Body of pancreas (tissue), 4 donors: ENCODE measurements at regions not wholly inside any gene's neighbourhood (a gene's known extent, or its start where the extent isn't known, plus 50 kb on each side); places are given as distances from the start of the nearest gene placed in this dataset.
A peak's percentile ranks its signal among the peaks of the same experiment; 100 is the strongest.

Experiments
- ATAC-seq: fragments of 150-250 bp; one replicate; pipeline ENCODE4 v1.9.1; 2016
- DNase-seq, 4 donors: peaks; one replicate each; pipeline ENCODE4 v3.0.0-alpha.2; 2019
- H3K27ac ChIP-seq, 4 donors: fragments of 200-600 bp; sonication (generic); 1 replicate in 3 of 4; 2 replicates in 1 of 4; pipeline versions ENCODE4 v1.5.1 to v1.6.1; 2016 to 2019; ENCODE audit warnings: mild to moderate bottlenecking in 1 of 4, mixed read lengths in 1 of 4, moderate library complexity in 1 of 4
- H3K27me3 ChIP-seq, 2 donors: fragments of 200-600 bp; sonication (generic); one replicate each; pipeline ENCODE4 v1.6.0; 2016; ENCODE audit warnings: mild to moderate bottlenecking in 1 of 2
- H3K36me3 ChIP-seq, 2 donors: fragments of 200-600 bp; sonication (generic); replicated peaks in 1 of 2; 2 replicates each; pipeline ENCODE4 v1.5.1; 2016; ENCODE audit warnings: low read depth in 2 of 2; ENCODE audit not compliant: insufficient read depth in 1 of 2
- H3K4me1 ChIP-seq: fragments of 200-600 bp; sonication (generic); one replicate; pipeline ENCODE4 v1.6.0; 2016
- H3K4me3 ChIP-seq, 2 donors: fragments of 200-600 bp; sonication (generic); 1 replicate in 1 of 2; 2 replicates in 1 of 2; pipeline ENCODE4 v1.5.1; 2016 to 2019
- H3K9me3 ChIP-seq, 3 donors: fragments of 200-600 bp; sonication (generic); 1 replicate in 2 of 3; 2 replicates in 1 of 3; pipeline ENCODE4 v1.5.1; 2016
- CTCF ChIP-seq, 7 experiments: fragments of 450-650 bp in 4 of 7; fragments of 200-600 bp in 3 of 7; sonication (generic) in 3 of 7; IDR thresholded peaks; one replicate each; pipeline ENCODE4 v1.5.1; 2016 to 2019; ENCODE audit warnings: antibody characterized with exemption in 7 of 7
- POLR2A ChIP-seq, 3 donors: fragments of 450-650 bp; IDR thresholded peaks; one replicate each; pipeline ENCODE4 v1.6.1; 2016; ENCODE audit warnings: antibody characterized with exemption in 3 of 3, mild to moderate bottlenecking in 2 of 3
- WGBS, 2 donors: methylation state at CpG; one replicate each; pipeline ENCODE4 v1.1.5; 2017; 5-methylcytosine and 5-hydroxymethylcytosine counted together
- intact Hi-C: fragments of 100-400 bp; cut with DNase I; formaldehyde crosslinking; loops from one replicate; pipeline ENCODE4 v1.15.1; 2023

- no peak overlapping the region for H3K27ac ChIP-seq
- TF ChIP-seq CTCF (IDR thresholded peaks at IDR 0.05) = no peak
- TF ChIP-seq POLR2A (IDR thresholded peaks at IDR 0.05) = no peak
- no peaks in the 10 kb centered on the region for H3K9me3 ChIP-seq
- H3K4me3 ChIP-seq = no peak overlapping the region
- WGBS, 2 donors = 70% methylated on average over 2 of the region's 2 CpGs
- DNase-seq (no peak), ATAC-seq (no peak)
- no peaks in the 10 kb centered on the region for H3K27me3 ChIP-seq
- intact Hi-C loops = no loop called here
- H3K4me1 ChIP-seq = no peaks in the 10 kb centered on the region
- no peaks in the 10 kb centered on the region for H3K36me3 ChIP-seq
Observed at GRCh38 chr11:112728288-112728687, 232.9 kb upstream of the NCAM1 start.

DNA sequence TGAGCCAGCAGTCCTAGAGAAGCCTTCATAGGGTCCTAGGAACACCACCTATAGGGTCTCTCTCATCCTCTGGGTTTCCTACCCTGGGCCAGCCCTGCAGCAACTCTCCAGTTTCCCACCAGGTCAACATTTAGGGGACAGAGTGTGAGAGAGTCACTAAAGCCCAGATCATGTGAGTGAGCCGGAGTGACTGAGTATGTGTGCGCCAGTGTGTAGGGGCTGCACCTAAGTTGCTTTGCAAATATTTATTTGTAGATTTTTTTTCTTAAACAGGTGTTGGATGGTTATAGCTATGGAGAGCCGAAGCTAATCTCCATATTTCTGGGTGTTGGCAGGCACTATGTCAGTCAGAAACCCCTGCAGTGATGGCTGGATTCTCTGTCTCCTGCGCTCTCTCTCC is 232.5 kb upstream of the NCAM1 start:
- no peak for ATAC-seq
- Histone ChIP-seq H3K27me3 (no peaks in the 10 kb centered on the region), H3K36me3 (no peaks in the 10 kb centered on the region), H3K4me1 (no peaks in the 10 kb centered on the region), H3K4me3 (no peak overlapping the region), H3K27ac (no peak overlapping the region), H3K9me3 (no peaks in the 10 kb centered on the region)
- TF ChIP-seq CTCF (IDR thresholded peaks at IDR 0.05) (no peak), POLR2A (IDR thresholded peaks at IDR 0.05) (no peak)
- 61 to 80% methylated on average over 4 of the region's 4 CpGs for WGBS, 2 donors
- no peak for DNase-seq
- intact Hi-C loops = no loop called here

DNA sequence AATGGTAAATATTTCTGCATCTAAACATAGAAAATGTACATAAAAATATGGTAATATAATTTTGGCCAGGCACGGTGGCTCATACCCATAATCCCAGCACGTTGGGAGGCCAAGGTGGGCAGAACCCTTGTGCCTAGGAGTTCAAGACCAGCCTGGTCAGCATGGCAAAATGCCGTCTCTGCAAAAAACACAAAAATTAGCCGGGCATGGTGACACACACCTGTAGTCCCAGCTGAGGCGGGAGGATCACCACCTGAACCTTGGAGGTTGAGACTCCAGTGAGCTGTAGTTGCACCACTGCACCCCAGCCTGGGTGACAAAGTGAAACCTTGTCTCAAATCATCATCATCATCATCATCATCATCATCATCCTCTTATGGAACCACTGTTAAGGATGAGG is 230.6 kb upstream of the NCAM1 start:
- WGBS, 2 donors = 45 to 52% methylated on average over 5 of the region's 5 CpGs
- no peak for TF ChIP-seq CTCF (IDR thresholded peaks at IDR 0.05)
- ATAC-seq = no peak

DNA sequence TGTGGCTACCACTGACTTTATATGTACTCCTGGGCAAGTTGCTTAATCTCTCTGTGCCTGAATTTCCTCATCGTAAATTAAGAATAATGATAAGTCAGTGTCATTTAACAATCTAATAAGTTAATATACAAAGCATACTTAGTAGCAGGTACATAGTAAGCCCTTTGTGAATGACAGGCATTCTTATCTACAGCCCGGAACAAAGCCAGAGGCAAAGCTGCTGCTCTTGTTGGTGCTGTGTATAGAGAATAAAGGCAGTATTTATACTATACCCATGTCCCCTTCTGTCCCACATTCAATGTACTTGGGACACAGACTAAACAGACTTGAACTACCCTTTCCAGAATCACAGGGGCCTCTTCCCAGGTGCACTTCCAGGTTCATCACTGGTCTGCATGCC is 229.7 kb upstream of the NCAM1 start:
- WGBS, 2 donors = 11 to 13% methylated on average over 2 of the region's 2 CpGs
- ATAC-seq (no peak), DNase-seq (peak in 1 of 4 donors; percentile 10)
- intact Hi-C loops = no loop called here
- Histone ChIP-seq H3K9me3 (no peaks in the 10 kb centered on the region), H3K4me1 (no peaks in the 10 kb centered on the region), H3K4me3 (no peak overlapping the region), H3K27ac (no peak overlapping the region), H3K27me3 (no peaks in the 10 kb centered on the region), H3K36me3 (no peaks in the 10 kb centered on the region)
- TF ChIP-seq CTCF (IDR thresholded peaks at IDR 0.05) (no peak), POLR2A (IDR thresholded peaks at IDR 0.05) (no peak)

More for the DNA sequence above, 230.6 kb upstream of the NCAM1 start:
- Histone ChIP-seq H3K36me3 (no peaks in the 10 kb centered on the region), H3K27me3 (no peaks in the 10 kb centered on the region), H3K9me3 (no peaks in the 10 kb centered on the region), H3K4me3 (no peak overlapping the region), H3K4me1 (no peaks in the 10 kb centered on the region), H3K27ac (no peak overlapping the region)
- intact Hi-C loops = no loop called here
- DNase-seq = no peak

DNA sequence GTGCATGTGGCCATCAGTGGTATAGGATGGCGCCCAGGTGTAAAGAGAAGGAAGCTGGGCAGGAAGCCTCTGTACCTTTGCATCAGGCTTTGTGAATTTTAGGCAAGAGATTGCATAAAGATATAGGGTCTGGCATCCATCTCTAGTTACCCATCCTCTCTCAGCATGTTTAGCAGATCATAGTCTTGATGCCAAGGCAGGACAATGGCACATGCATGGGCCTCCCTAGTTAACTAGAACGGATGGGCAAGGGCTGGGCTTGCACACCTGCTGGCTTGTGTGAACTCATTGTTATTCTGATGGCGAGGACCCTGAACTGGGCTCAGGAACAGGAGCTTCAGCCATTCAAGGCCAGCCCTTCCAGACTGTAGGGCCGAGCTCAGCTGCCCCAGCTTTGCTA is 229.2 kb upstream of the NCAM1 start:
- Histone ChIP-seq H3K27me3 (no peaks in the 10 kb centered on the region), H3K27ac (no peak overlapping the region), H3K9me3 (no peaks in the 10 kb centered on the region), H3K4me1 (no peaks in the 10 kb centered on the region), H3K36me3 (no peaks in the 10 kb centered on the region), H3K4me3 (no peak overlapping the region)
- WGBS, 2 donors = 41 to 61% methylated on average over 2 to 4 of the region's 4 CpGs
- ATAC-seq (no peak), DNase-seq (no peak)
- intact Hi-C loops = no loop called here
- TF ChIP-seq CTCF (IDR thresholded peaks at IDR 0.05) (no peak), POLR2A (IDR thresholded peaks at IDR 0.05) (no peak)
